ENCODE measurements at regions not wholly inside any gene's neighbourhood (a gene's known extent, or its start where the extent isn't known, plus 50 kb on each side); places are given as distances from the start of the nearest gene placed in this dataset.

GRCh38 chr9:95581900-95582299, 65.1 kb upstream of the PTCH1 start:
- H3K27ac Mint-ChIP-seq: no peak overlapping the region
- no peak overlapping the region for H3K4me3 Mint-ChIP-seq
- H3K9me3 ChIP-seq (ENCODE audit: control insufficient read depth, insufficient read depth, low read length): no peaks in the 10 kb centered on the region
- no peaks in the 10 kb centered on the region for H3K4me1 Mint-ChIP-seq
- H3K36me3 Mint-ChIP-seq: no peaks in the 10 kb centered on the region
- DNase-seq: no peak
- H3K27me3 ChIP-seq (ENCODE audit: control insufficient read depth, insufficient read depth, low read length): no peaks in the 10 kb centered on the region
- intact Hi-C loops (cut with micrococcal nuclease): no loop called here
- no peak for TF ChIP-seq CTCF (IDR thresholded peaks at IDR 0.05)
- WGBS (ENCODE audit: insufficient coverage): 82% methylated on average over 2 of the region's 5 CpGs
- no peak overlapping the region for H3K27ac ChIP-seq (ENCODE audit: low read length)
- H3K4me3 ChIP-seq (ENCODE audit: low read length): no peak overlapping the region
- no peaks in the 10 kb centered on the region for H3K4me1 ChIP-seq (ENCODE audit: control insufficient read depth, insufficient read depth, low read length)
- H3K36me3 ChIP-seq (ENCODE audit: control insufficient read depth, insufficient read depth, low read length): no peaks in the 10 kb centered on the region
- H3K9me3 Mint-ChIP-seq: no peaks in the 10 kb centered on the region
- H3K27me3 Mint-ChIP-seq (ENCODE audit: low read depth in 2 of 2): peaks cover 8 to 12% of the 10 kb centered on the region in 2 donors
- no peak for ATAC-seq

GRCh38 chr9:95580812-95581761, 64.3 kb upstream of the PTCH1 start:
- TF ChIP-seq CTCF (IDR thresholded peaks at IDR 0.05): no peak
- Mint-ChIP-seq H3K4me3 (no peak overlapping the region), H3K27ac (no peak overlapping the region), H3K27me3 (ENCODE audit: low read depth in 2 of 2) (peaks cover 12% of the 10 kb centered on the region in 2 donors), H3K4me1 (no peaks in the 10 kb centered on the region), H3K36me3 (no peaks in the 10 kb centered on the region), H3K9me3 (no peaks in the 10 kb centered on the region)
- ATAC-seq (no peak), DNase-seq (no peak)
- intact Hi-C loops (cut with micrococcal nuclease): no loop called here
- no peaks in the 10 kb centered on the region for H3K4me1 ChIP-seq (ENCODE audit: control insufficient read depth, insufficient read depth, low read length)
- no peaks in the 10 kb centered on the region for H3K9me3 ChIP-seq (ENCODE audit: control insufficient read depth, insufficient read depth, low read length)
- no peaks in the 10 kb centered on the region for H3K27me3 ChIP-seq (ENCODE audit: control insufficient read depth, insufficient read depth, low read length)
- no peak overlapping the region for H3K27ac ChIP-seq (ENCODE audit: low read length)
- WGBS (ENCODE audit: insufficient coverage): 92% methylated on average over 19 of the region's 22 CpGs
- H3K4me3 ChIP-seq (ENCODE audit: low read length): no peak overlapping the region
- H3K36me3 ChIP-seq (ENCODE audit: control insufficient read depth, insufficient read depth, low read length): no peaks in the 10 kb centered on the region

- no peaks in the 10 kb centered on the region for H3K36me3 ChIP-seq (ENCODE audit: control insufficient read depth, insufficient read depth, low read length)
Measured at GRCh38 chr9:95574866-95575553, 58.2 kb upstream of the PTCH1 start.

More at GRCh38 chr9:95574866-95575553, 58.2 kb upstream of the PTCH1 start:
- ATAC-seq (no peak), DNase-seq (no peak)
- Mint-ChIP-seq H3K4me3 (no peak overlapping the region), H3K9me3 (no peaks in the 10 kb centered on the region), H3K4me1 (peaks cover 9 to 17% of the 10 kb centered on the region in 2 donors), H3K27me3 (ENCODE audit: low read depth in 2 of 2) (peaks cover 22 to 26% of the 10 kb centered on the region in 2 donors), H3K36me3 (no peaks in the 10 kb centered on the region), H3K27ac (no peak overlapping the region)
- no peak for TF ChIP-seq CTCF (IDR thresholded peaks at IDR 0.05)
- H3K4me1 ChIP-seq (ENCODE audit: control insufficient read depth, insufficient read depth, low read length): peaks cover 8% of the 10 kb centered on the region
- intact Hi-C loops (cut with micrococcal nuclease): no loop called here
- H3K27ac ChIP-seq (ENCODE audit: low read length): no peak overlapping the region
- H3K4me3 ChIP-seq (ENCODE audit: low read length): no peak overlapping the region
- H3K27me3 ChIP-seq (ENCODE audit: control insufficient read depth, insufficient read depth, low read length): no peaks in the 10 kb centered on the region
- WGBS (ENCODE audit: insufficient coverage): 76% methylated on average over 14 of the region's 14 CpGs
- no peaks in the 10 kb centered on the region for H3K9me3 ChIP-seq (ENCODE audit: control insufficient read depth, insufficient read depth, low read length)
